ENCODE measurements at regions not wholly inside any gene's neighbourhood (a gene's known extent, or its start where the extent isn't known, plus 50 kb on each side); places are given as distances from the start of the nearest gene placed in this dataset.

DNA sequence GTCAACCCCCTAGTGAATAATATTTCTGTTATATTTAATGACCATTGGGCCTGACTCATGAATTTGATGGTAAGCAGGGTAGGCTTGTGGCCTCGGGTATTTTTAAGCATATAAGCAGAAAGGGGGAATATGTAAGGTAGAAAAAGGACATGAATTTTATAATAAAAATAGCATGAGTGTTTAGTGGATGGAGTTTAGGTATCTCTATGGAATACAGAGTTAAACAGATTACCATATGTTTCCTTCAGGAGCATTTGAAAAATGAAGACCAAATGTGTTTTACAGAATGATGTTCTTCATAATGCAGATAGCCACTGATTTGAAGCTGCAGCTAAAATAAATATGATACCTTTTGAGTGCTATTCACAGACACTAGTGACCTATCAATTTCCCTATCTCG, 191.7 kb upstream of the TSHZ2 start:
- TF ChIP-seq, protein P1, sequence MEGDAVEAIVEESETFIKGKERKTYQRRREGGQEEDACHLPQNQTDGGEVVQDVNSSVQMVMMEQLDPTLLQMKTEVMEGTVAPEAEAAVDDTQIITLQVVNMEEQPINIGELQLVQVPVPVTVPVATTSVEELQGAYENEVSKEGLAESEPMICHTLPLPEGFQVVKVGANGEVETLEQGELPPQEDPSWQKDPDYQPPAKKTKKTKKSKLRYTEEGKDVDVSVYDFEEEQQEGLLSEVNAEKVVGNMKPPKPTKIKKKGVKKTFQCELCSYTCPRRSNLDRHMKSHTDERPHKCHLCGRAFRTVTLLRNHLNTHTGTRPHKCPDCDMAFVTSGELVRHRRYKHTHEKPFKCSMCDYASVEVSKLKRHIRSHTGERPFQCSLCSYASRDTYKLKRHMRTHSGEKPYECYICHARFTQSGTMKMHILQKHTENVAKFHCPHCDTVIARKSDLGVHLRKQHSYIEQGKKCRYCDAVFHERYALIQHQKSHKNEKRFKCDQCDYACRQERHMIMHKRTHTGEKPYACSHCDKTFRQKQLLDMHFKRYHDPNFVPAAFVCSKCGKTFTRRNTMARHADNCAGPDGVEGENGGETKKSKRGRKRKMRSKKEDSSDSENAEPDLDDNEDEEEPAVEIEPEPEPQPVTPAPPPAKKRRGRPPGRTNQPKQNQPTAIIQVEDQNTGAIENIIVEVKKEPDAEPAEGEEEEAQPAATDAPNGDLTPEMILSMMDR (IDR thresholded peaks at IDR 0.05; ENCODE audit: low read length): no peak
- TF ChIP-seq EZH2 (optimal IDR thresholded peaks at IDR 0.05; ENCODE audit: low read depth, low read length) (no peak), EZH2phosphoT487 (IDR thresholded peaks at IDR 0.05; ENCODE audit: low read length) (no peak)

All from MM.1S (cell line).